ENCODE measurements at regions not wholly inside any gene's neighbourhood (a gene's known extent, or its start where the extent isn't known, plus 50 kb on each side); places are given as distances from the start of the nearest gene placed in this dataset.
"Not testable (repeated sequence)": the region's sequence is repeated elsewhere in the genome, so short reads cannot be mapped to it uniquely, and the experiment has no call there.

DNA sequence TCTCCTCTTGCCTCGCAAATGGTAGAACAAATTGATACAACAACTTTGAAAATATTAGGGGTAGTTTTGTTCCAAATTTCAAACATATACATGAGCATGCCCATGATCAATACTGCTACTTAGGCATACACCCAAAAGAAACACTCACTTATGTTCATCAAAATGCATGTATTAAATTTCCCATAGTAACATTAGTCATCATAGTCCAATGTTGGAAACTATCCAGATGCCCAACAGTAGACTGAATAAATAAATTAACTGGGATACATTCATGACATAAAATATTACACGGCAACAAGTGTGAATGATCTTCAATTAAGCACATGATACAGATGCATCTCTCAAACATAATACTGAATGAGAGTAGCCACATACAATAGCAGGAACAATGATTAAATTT lies 391.6 kb downstream of the CDH11 start:
- DNase-seq (ENCODE audit: low read depth) = no peak

DNA sequence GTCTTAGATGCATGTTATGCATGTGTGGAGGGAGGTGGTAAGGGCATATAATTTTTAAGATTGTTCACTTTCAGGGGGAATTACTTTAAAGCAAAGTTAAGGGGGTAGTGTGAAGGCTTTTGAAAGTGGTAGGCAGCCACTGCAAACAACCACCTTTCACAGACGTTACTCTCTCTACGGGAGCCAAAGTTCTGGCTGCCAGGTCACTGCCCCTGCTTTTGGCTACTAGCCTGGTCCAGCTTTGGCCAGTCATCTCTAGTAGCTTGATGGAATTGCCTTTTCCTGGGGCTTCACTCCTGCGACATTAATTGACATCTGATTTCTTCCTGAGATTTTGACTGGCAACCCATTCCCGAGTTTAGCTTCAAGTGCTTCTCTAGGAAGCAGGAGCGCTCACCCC lies 397.5 kb downstream of the CDH11 start:
- DNase-seq (ENCODE audit: low read depth) = no peak

DNA sequence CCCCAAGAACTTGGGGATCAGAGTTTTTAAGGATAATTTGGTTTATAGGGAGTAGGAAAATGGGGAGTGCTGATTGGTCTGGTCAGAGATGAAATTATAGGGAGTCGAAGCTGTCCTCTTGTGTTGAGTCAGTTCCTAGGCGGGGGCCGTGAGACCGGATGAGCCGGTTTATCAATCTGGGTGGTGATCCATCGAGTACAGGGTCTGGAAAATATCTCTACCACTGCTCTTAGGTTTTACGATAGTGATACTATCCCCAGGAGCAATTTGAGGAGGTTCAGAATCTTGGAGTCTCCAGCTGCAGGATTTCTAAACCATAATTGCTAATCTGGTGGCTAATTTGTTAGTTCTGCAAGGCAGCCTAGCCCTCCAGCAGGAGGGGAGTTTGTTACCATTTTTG lies 403.4 kb downstream of the CDH11 start:
- no peak for DNase-seq (ENCODE audit: low read depth)

DNA sequence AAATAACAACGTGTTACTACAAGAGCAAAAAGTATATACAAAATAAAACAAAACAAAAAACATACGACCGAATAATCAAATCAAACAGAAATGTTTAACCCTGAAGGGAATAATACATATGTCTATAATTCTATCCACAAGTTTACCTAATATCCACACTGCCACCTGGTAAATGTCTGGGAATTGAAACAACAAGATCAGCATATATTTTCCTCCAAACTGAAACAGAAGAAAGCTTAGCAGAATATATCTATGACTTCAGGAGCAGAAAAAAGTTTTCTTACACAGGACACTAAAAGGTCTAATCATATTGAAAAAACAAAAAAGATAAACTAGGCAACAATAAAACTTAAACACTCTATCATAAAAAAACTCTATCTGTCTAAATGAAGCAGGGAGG lies 404.0 kb downstream of the CDH11 start:
- DNase-seq (ENCODE audit: low read depth) = no peak

DNA sequence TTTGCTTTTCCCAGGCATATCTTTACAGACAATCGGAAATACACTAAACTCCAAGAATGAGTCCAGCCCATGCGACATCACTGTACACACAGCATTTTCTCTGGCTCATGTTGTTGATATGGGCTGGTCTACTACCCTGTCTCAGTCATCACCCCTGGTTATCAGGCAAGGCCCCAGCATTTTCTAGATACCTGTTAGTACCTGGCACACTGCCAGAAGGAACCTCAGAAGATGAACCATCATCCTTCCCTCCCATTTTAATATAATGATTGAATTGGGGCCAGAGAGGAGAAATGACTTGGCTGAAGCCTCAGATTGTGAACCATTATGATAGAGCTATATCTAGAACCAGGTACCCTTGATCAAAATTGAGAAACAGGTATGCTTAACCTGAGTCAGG lies 406.2 kb downstream of the CDH11 start:
- DNase-seq (ENCODE audit: low read depth) = no peak

DNA sequence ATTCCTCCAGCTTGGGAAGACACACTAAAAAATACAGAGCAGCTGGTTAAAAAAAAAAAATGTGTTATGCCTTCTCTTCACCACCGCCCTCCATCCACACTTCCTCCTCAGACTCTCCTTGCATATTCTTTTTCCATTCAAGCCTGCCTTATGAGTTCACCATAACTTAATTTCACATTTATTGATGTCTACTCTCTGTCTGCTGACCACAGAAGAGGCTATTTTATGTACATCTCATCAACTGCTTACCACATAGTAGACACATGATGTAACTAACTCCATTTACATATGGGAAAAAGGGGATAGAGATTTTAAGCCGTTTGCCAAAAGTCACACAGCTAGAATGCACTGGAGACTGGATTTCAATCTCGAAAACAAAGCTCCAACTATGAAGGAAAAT lies 409.8 kb downstream of the CDH11 start:
- DNase-seq (ENCODE audit: low read depth) = no peak

DNA sequence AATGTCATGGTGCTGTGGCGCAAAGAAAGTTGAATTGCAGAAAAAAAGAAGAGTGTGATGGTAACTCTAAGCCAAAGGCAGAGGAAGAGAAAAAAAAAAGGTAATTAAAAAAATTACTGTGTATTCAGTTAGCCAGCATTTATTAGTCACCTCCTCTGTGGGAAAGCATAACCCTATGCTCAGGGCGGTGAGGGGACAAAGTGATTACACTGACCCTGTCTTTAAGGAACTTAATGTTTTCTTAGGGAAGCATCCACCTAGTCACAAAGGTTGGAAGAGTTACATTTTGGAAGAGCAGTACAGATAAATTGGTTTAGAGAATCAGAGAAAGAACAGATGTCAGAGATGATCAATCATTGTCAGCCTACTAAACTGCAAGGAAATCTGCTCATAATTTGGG lies 410.3 kb downstream of the CDH11 start:
- DNase-seq (ENCODE audit: low read depth) = no peak

DNA sequence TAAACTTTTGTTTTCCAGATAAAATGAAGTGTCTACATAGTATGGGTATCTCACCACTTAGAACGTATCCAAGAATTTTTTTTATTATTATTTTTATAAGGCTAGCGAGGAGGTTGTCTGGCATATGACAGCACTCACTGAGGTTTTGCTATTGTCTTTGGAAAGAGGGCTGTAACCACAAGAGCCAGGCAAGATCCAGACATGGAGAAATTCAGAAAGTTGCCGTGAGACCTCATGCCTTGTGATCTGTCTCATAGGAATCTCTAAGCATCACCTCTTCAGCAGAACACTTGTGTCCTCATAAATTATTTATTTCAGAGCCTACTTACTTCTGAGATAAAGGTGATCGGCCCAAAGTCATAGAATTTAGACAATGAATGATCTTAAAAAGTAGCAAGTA lies 410.8 kb downstream of the CDH11 start:
- no peak for DNase-seq (ENCODE audit: low read depth)

DNA sequence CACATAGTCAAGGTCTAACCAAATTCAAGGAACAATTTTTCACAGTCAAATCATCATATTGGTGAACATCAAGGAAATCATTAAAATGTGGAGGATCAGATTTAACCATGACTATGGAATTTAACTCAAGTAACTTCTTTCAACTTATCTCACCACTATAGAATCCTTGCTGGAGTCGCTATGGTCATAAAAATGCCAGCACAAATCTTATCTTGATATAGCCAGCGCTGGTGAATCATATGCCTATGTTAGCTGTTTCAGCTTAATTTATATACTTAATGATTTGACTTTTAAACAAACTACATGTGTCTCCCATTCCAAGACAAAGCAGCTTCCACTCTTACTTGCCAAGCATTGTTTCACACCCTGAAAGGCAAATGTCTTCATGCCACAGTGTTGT lies 416.4 kb downstream of the CDH11 start:
- DNase-seq (ENCODE audit: low read depth) = no peak

DNA sequence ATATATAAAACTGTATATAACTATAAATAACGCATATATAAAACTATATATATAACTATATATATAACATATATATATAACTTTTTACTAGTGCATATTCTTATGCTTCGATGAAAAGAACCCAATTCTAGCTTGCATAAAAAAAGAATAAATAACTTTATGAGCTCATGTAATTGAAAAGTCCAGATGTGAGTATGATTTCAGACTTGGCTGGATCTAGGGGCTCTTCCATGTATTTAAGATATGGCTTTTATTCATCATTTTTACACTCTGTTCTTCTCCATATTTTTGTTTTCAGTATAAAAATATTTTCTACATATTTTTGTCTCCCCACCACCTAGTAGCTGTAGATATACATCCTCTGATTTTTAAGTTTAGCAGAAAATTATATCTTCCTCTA lies 417.5 kb downstream of the CDH11 start:
- DNase-seq (ENCODE audit: low read depth) = no peak

DNA sequence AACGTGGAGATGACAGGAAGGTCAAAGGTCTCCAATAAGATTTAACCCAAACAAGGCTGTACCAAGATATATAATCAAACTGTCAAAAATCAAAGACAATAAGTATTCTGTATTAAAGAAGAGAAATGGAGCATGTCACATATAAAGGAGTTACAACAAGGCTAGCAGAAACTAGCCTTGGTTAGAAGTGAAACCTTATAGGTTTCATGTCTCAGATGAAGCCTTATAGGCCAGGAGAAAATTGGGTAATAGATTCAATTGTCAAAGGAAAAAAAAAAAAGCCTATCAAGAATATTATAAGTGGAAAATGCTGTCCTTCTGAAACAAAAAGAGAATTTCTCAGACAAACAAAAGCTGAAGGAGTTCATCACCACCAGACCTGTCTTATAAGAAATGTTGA lies 419.4 kb downstream of the CDH11 start:
- no peak for DNase-seq (ENCODE audit: low read depth)

DNA sequence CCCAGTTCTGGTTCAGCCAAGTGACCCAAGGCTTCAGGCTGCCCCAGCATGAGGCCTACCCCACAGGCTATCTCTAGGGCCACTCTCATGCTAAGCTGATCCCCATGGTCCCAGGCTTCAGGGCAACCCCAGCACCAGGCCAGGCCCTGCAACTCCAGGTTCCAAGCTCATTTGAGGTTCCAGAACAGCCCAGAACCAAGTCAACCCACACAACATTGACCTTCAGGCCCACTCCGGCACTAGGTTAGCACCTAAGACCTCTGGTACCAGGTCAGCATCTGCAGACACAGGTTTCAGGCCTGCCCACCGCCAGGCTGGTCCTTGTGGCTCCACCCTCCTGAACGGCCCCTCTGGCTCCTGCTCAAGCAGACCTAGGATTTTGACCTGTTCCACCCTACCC lies 421.2 kb downstream of the CDH11 start:
- no peak for DNase-seq (ENCODE audit: low read depth)

DNA sequence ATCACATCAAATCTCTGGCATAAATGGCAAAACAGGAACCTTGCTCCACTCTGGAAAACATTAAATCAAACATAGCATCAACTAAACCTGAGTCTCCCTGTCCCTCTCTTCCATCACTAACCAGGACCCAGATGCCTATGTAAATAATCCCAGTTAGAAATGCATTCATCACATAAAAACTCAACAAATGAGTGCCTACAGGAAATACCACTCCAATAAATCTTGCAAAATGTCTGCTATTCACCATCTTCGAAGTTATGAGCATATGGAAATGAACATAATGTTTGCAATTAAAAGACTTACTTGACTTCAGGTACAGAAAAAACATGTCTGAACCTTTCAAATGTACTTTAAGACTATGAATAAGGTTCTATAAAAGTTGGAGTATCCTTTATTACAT lies 425.0 kb downstream of the CDH11 start:
- DNase-seq (ENCODE audit: low read depth) = no peak

DNA sequence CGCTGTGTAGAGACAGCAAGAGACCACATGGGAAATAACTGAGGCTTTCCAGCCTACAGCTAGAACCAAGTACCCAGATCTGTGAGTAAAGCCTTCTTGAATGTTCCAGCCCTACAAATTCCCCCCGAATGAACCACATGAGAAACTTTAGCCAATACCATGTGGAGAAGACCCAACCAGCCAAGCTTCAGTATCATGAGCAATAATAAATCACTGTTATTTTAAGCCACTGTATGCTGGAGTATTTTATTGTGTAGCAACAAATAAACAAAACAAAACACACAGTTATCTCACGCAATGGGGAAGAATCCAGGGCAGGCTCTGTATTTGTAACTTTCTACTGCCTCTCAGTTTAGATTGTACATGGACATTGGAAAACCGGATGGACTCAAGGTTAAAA lies 426.2 kb downstream of the CDH11 start:
- no peak for DNase-seq (ENCODE audit: low read depth)

DNA sequence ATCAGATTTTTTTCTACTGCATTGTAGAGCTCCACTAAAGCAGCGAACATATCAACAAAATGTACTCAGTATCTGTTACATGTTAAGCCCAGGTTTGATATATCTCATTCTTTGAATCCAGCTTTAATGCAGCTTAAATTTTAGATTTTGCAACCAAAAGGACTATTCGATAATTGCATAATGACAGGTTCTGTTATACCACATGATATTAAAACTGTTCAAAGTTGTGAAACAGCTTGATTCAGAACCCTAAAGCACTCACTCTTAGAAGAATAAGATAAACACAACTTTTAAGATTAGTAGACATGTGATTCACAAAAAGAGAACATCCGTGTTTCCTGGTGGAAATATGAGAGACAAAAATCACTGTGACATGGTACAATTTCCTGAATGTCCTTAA lies 427.9 kb downstream of the CDH11 start:
- no peak for DNase-seq (ENCODE audit: low read depth)

DNA sequence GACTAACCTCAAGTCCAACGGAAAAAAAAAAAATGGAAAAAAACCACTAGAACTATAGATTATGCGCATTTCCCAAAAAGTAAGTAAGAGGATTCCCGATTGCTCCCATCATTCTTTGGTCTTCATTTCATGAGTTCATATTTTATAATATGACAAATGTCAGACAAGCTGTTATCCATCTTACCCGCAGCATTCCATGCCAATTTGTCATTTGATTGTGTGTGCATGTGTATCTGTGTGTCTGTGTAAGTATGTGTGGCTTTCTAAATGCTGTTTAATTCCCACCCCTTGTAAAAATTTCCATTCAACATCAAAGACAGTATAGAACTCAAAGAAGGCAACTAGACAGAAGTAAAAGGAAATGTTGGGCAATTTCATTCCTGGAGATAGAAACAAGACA lies 434.1 kb downstream of the CDH11 start:
- DNase-seq (ENCODE audit: low read depth) = no peak

DNA sequence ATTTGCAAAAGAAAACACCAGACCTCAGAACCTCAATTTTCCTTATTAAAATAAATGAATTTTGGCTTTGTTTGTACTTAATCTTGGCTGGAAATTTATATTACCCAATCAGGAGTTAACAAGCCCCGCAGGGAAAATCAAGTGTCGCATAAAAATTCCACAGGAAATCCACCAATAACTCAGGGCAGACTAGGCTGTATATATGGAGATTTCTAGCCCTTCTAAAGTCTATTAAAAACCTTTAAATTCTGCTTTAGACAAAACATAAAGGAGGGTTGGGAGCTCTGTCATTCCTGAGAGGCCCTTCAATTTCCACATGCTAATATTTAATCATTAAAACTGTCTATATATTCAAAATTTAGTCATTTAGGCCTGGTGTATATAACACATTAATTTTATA lies 434.7 kb downstream of the CDH11 start:
- DNase-seq (ENCODE audit: low read depth) = no peak

DNA sequence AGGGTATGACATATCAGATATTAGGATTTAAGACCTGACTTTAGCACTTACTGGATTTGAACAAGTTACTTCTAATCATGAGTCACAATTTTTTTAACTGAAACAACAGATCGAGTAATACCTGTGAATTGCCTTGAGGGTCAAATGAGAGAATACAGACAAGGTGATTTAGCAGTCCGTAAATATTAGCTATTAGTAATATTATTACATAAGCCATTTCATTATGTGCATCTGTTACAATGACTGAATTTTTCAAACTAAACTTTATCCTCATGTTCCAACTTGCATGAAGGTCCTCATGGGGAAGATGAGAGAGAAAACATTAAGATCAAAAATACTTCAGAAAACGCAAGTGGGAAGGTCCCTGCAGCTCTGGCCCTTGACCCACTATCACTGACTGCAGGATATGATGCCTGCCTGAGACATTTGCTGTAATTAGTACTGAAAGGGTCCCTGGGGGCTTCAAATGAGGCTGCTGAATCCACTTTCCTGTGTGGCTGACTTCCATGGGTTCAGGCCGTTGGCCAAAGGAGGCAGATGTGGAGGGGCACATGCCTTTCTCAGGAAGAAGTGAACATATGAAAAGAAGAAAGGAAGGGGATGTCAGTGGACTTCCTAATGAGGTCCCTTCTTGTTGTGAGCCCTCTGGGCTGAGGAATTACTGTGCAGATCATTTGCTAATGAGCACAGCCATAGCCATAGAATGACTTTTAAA lies 441.7 kb downstream of the CDH11 start:
- no peak for DNase-seq (ENCODE audit: low read depth)

DNA sequence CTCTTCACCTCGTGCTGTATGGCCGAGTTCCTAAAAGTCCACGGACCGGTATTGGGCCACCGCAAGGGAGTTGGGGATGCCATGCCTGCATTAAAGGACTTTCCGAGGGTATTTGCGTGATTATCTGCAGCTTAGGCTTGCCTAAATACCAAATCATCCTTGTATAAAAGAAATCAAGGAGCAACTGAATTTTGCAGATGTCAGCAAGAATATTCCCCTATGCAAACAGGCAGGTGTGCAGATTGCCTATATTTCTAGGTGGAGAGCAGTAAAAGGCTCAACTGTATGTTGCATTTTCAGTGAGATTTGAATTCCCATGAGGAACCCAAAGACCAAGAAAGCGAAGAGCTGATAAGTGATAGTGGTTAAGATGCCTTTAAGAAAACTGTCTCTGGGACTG lies 452.3 kb downstream of the CDH11 start:
- DNase-seq (ENCODE audit: low read depth) = no peak

DNA sequence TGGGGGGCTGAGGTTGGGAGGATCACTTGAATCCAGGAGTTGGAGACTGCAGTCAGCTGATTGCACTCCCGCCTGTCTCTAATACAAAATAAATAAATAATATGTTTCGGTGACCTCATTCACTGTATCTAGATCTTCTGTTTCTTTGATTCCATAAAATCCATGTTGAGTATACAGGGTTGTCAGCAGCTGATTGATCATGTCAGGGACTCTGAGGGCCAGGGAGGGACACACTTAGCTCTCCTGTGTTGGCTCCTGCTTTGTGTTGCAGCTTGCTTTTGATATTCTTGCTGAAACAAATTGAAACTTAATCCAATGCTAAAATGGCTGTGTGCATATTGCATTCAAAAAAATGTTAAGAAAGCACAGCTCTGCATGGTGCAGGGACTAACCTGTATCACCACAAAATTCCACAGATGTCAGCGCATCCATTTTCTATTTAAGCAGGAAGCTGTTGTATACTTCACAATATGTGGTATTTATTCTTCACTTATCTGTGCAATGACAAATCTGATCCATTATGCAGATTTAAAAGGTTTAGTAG lies 454.5 kb downstream of the CDH11 start:
- no peak for DNase-seq (ENCODE audit: low read depth)

DNA sequence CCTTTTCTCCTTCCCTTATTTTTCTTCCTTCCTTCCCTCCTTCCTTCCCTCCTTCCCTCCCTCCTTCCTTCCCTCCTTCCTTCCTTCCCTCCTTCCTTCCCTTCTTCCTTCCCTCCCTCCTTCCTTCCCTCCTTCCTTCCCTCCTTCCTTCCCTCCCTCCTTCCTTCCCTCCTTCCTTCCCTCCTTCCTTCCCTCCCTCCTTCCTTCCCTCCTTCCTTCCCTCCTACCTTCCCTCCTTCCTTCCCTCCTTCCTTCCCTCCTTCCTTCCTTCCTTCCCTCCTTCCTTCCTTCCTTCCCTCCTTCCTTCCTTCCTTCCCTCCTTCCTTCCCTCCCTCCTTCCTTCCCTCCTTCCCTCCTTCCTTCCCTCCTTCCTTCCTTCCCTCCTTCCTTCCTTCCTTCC lies 459.6 kb downstream of the CDH11 start:
- not testable (repeated sequence) for DNase-seq (ENCODE audit: low read depth)

DNA sequence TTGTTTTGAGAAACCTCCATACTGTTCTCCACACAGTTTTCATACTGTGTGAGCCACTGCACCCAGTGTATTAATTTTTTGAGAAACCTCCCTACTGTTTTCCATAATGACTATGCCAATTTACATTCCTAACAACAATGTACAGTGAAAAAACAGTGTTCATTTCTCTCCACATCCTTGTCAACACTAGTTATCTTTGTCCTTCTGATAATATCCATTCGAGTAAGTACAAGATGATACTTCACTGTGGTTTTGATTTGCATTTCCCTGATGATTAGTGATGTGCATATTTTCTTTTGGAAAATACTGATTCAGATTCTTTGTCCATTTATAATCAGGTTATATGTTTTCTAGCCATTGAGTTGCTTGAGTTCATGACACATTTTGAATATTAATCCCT lies 462.0 kb downstream of the CDH11 start:
- no peak for DNase-seq (ENCODE audit: low read depth)

DNA sequence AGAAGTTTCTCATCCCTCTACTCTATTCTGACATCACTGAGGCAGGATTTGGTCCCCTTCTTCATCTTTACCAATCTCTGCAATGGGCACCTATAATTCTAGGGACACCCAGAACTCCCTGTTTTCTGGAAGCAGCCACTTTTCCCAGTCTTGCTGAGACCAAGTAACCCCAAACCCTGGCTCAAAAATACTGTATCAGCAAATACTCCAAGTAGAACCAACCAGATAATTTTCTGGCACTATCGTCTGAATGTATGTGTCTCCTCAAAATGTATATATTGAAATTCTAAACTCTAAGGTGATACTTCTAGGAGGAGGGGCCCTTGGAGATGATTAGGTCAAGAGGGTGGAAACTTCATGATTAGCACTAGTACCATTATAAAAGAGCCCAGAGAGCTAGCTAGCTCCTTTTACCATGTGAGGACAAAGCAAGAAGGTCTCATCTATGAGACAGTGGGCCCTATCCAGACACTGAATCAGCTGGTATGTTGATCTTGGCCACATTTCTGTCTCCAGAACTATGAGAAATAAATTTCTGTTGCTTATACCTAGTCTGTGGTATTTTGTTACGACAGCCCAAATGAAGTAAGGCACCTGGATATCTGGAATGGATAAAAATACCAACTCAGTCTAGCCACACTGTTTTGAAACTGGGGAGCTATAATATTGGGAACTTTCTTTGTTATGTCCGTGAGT lies 464.4 kb downstream of the CDH11 start:
- DNase-seq (ENCODE audit: low read depth) = no peak

All from HT1080 (cell line).